ENCODE measurements at regions not wholly inside any gene's neighbourhood (a gene's known extent, or its start where the extent isn't known, plus 50 kb on each side); places are given as distances from the start of the nearest gene placed in this dataset.
"Not testable (repeated sequence)": the region's sequence is repeated elsewhere in the genome, so short reads cannot be mapped to it uniquely, and the experiment has no call there.

DNA sequence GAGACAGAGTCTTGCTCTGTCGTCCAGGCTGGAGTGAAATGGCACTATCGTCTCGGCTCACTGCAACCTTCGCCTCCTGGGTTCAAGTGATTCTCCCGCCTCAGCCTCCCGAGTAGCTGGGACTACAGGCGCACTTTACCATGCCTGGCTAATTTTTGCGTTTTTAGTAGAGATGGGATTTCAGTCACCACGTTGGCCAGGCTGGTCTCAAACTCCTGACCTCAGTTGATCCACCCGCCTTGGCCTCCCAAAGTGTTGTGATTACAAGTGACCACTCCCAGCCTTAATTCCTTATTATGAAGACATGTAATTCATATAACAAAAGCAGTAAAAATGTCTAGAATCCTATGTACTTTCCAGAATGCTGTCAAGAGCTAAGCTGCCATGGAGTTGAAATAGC, 434.5 kb upstream of the ZNG1F start:
- not testable (repeated sequence) for DNase-seq (ENCODE audit: low read depth, low spot score)

GRCh38 chr9:41619254-41619653, 430.1 kb upstream of the ZNG1F start:
- DNase-seq (ENCODE audit: low read depth, low spot score) = not testable (repeated sequence)

- DNase-seq (ENCODE audit: low read depth, low spot score) = not testable (repeated sequence)
Observed at GRCh38 chr9:41606961-41607547, 417.9 kb upstream of the ZNG1F start.

DNA sequence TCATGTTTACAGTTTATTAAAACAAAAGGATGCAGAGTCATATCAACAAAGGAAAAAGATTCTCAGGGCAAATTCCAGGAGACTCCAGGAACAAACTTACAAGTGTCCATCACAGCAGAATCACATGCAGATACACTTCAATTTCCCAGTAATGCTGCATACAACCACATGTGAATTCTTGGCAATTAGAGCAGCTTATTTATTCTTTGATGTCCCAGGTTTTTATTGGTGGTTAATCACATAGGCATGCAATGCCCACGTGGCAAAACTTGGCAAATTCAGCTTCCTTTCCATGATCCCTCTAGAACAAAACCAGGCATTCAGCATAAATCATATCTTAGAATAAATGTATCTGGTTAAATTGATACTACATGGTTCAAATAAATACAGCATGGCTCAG, 376.5 kb upstream of the ZNG1F start:
- DNase-seq (ENCODE audit: low read depth, low spot score) = not testable (repeated sequence)
